ENCODE measurements at regions not wholly inside any gene's neighbourhood (a gene's known extent, or its start where the extent isn't known, plus 50 kb on each side); places are given as distances from the start of the nearest gene placed in this dataset.
A peak's percentile ranks its signal among the peaks of the same experiment; 100 is the strongest.

DNA sequence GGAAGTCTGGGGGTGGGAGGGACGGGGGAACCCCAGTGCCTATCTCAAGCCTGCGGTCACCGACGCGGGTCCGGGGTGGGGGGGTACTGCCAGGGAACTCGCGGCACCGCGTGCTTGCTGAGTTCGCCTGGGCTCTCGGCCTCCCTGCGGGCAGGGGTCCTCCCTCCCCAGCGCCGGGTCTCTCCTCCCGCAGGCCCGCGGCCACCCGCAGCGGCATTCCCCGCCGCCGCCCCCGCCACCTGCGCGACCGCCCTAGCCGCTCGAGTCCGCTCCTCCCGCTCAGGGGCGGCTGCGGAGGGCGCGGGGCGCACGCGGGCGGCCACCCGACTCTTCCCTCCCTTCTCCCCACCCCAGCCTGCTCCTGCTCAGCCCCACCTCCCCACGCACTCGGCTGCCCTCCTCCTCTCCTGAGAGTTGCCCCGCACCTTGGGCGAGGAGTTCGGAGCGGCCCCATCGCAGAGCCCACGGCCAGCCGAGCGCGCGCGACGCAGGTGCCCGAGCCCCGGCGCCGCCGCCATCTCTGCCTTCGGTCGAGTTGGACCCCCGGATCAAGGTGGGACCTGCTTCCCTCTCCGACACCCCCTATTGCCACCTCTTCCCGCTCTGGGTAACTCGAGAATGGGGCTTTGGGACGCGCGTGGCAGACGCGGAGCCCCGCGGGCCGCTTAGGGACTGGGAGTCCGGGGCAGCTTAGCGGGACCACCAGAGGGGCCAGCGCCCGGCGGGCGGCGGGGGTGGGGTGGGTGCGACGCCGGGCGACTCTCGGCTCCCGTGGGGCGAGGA is 105.0 kb downstream of the LEPR start:
- H3K4me3 ChIP-seq (ENCODE audit: low read depth, low read length) = peak overlapping the region; percentile 23
- in situ Hi-C loops (cut with HindIII; ENCODE audit: low sequenced_read_pairs) = no loop called here
- no peak for DNase-seq (ENCODE audit: low read depth, low spot score)
- no peak for TF ChIP-seq CTCF (IDR thresholded peaks at IDR 0.05; ENCODE audit: low read depth, low read length)

GRCh38 chr1:65526049-65526556 is 105.6 kb downstream of the LEPR start:
- H3K4me3 ChIP-seq (ENCODE audit: low read depth, low read length) = peak overlapping the region; percentile 23
- no peak for TF ChIP-seq CTCF (IDR thresholded peaks at IDR 0.05; ENCODE audit: low read depth, low read length)
- DNase-seq (ENCODE audit: low read depth, low spot score) = no peak
- in situ Hi-C loops (cut with HindIII; ENCODE audit: low sequenced_read_pairs) = no loop called here

GRCh38 chr1:65527190-65527589 is 106.7 kb downstream of the LEPR start:
- DNase-seq (ENCODE audit: low read depth, low spot score) = peak; percentile 51
- H3K4me3 ChIP-seq (ENCODE audit: low read depth, low read length) = no peak overlapping the region
- TF ChIP-seq CTCF (IDR thresholded peaks at IDR 0.05; ENCODE audit: low read depth, low read length) = no peak
- in situ Hi-C loops (cut with HindIII; ENCODE audit: low sequenced_read_pairs) = no loop called here

DNA sequence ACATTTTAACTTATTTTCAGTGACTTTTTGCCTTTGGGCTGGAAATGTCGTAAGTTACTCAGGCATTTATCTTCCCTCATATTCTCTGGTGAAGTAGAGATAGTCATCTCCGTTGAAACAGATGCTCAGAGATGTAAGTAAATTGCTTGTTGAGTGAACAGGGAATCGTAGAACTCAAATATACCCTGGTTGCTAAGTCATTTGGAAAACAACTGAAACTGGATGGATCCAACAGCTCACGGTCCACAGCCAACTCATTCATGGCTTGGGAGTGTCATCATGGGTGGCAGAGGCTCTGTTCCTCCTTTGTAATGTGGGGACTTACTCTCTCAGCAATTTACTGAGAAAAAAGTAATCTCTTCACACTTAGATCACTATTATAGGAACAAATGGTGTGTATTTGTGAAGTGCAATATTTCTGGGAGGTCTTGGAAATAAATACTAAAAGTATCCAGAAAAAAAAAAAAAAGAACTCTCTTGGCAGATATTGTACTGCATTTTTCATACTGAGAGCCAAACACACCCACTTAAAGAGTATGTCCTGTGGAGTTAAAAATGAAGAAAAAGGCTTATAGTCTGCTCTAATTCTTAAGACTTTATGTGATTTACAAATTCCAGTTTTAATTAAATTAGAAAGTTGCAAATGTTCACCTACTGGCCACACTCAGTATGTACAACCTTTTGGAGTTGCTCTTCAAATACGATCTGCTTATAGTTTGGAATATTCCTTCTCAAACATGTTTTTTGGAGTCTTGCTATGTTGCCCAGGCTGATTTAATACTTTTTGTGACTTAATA is 107.4 kb downstream of the LEPR start:
- no peak overlapping the region for H3K4me3 ChIP-seq (ENCODE audit: low read depth, low read length)
- DNase-seq (ENCODE audit: low read depth, low spot score) = no peak
- in situ Hi-C loops (cut with HindIII; ENCODE audit: low sequenced_read_pairs) = no loop called here
- TF ChIP-seq CTCF (IDR thresholded peaks at IDR 0.05; ENCODE audit: low read depth, low read length) = peak; percentile 22

DNA sequence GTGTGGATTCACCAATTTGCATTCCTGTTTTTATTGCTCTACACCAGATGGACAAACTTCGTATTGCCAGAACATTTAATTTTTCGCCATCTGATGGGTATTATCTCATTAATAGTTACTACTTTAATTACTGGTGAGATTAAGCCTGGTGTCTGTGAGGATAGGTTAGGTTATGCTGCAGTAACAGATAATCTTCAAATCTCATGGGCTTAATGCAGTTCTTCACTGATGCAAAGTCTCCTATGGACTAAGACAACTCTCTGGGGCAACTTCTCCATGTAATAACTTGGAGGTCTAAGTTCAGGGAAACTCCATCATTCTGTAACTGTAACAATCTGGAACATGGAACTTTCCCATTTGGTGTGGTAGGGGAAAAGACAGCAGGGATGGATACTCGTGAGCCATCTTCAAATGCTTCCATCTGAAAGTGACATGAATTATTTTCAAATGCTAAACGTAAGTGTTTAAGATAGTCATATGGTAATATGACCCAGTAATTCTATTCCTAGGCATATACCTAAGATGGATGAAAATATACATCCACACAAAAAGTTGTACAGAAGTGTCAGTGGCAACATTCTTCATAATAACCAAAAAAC is 111.6 kb downstream of the LEPR start:
- no peak overlapping the region for H3K4me3 ChIP-seq (ENCODE audit: low read depth, low read length)
- TF ChIP-seq CTCF (IDR thresholded peaks at IDR 0.05; ENCODE audit: low read depth, low read length) = no peak
- in situ Hi-C loops (cut with HindIII; ENCODE audit: low sequenced_read_pairs) = no loop called here
- no peak for DNase-seq (ENCODE audit: low read depth, low spot score)

GRCh38 chr1:65535981-65536380 is 115.5 kb downstream of the LEPR start:
- DNase-seq (ENCODE audit: low read depth, low spot score) = no peak
- no peak overlapping the region for H3K4me3 ChIP-seq (ENCODE audit: low read depth, low read length)
- TF ChIP-seq CTCF (IDR thresholded peaks at IDR 0.05; ENCODE audit: low read depth, low read length) = no peak
- in situ Hi-C loops (cut with HindIII; ENCODE audit: low sequenced_read_pairs) = no loop called here

Measured in astrocyte of the spinal cord (primary cell).